OCI-LY7 (cell line): ENCODE measurements at regions not wholly inside any gene's neighbourhood (a gene's known extent, or its start where the extent isn't known, plus 50 kb on each side); places are given as distances from the start of the nearest gene placed in this dataset.

ENCODE experiments used
- EZH2phosphoT487 ChIP-seq: fragments of 200-600 bp; sonication (generic); IDR thresholded peaks from 2 replicates; pipeline ENCODE4 v1.6.1; 2018; ENCODE audit warnings: low read depth, borderline replicate concordance, mild to moderate bottlenecking, mixed run types, antibody characterized with exemption, low read length, moderate library complexity, mixed read lengths
- TF ChIP-seq, protein P1 (sequence below): fragments of 200-600 bp; sonication (generic); conservative IDR thresholded peaks from 2 replicates; pipeline ENCODE4 v1.5.1; 2014; ENCODE audit warnings: mild to moderate bottlenecking, antibody characterized with exemption, low read length, moderate library complexity, mixed read lengths

DNA sequence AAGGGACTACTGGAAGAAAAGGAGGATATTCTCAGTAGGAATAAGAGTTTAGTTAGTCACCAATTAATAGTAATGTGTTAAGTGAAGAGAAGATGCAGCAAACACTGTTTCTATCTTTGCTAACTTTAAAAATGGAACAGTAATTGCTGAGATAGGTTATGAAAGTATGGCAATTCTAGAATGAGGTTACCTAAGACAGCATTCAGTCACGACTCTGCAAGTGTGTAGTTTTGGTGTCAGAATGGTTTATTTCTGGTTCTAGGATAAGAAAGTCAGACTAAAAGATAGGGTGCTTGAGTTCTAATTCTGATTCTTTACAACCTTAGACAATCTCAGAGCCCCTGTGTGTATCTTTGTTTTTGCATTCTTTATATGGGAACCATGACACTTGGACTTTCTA is 138.1 kb downstream of the POU4F1 start:
- TF ChIP-seq, protein P1, sequence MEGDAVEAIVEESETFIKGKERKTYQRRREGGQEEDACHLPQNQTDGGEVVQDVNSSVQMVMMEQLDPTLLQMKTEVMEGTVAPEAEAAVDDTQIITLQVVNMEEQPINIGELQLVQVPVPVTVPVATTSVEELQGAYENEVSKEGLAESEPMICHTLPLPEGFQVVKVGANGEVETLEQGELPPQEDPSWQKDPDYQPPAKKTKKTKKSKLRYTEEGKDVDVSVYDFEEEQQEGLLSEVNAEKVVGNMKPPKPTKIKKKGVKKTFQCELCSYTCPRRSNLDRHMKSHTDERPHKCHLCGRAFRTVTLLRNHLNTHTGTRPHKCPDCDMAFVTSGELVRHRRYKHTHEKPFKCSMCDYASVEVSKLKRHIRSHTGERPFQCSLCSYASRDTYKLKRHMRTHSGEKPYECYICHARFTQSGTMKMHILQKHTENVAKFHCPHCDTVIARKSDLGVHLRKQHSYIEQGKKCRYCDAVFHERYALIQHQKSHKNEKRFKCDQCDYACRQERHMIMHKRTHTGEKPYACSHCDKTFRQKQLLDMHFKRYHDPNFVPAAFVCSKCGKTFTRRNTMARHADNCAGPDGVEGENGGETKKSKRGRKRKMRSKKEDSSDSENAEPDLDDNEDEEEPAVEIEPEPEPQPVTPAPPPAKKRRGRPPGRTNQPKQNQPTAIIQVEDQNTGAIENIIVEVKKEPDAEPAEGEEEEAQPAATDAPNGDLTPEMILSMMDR = no peak
- no peak for TF ChIP-seq EZH2phosphoT487
